ENCODE measurements at regions not wholly inside any gene's neighbourhood (a gene's known extent, or its start where the extent isn't known, plus 50 kb on each side); places are given as distances from the start of the nearest gene placed in this dataset.

DNA sequence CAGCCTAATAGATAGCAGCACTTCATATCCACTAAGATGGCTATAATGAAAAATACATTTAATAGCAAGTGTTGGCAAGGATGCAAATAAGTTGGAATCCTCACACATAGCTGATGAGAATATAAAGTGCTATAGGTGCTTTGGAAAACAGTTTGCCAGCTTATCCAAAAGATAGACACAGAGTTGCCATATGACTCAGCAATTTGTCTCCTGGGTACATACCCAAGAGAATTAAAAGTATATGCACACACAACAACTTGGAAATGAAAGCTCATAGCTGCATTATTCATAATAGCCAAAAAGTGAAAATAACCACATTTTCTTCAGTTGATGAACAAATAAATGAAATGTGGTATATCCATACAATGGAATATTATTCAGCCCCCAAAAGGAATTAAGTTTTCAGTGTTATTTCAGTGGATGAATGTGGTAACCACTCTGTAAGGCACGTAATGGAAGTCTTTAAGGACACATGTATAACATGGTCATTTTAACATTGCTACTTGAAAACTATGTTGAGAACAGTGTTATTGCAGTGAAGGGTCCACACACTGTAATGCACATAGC lies 320.9 kb upstream of the ADGRL3 start:
- no peak for DNase-seq (ENCODE audit: low spot score in 2 of 2)
- WGBS, 2 donors = 76 to 100% methylated on average over 1 of the region's 1 CpG
- intact Hi-C loops (cut with DNase I; ENCODE audit: low total_unique reads) = no loop called here
- H3K4me3 ChIP-seq (ENCODE audit: low read depth, poor library complexity, severe bottlenecking) = no peak overlapping the region
- no peak for TF ChIP-seq POLR2A (IDR thresholded peaks at IDR 0.05)
- TF ChIP-seq, protein P1, sequence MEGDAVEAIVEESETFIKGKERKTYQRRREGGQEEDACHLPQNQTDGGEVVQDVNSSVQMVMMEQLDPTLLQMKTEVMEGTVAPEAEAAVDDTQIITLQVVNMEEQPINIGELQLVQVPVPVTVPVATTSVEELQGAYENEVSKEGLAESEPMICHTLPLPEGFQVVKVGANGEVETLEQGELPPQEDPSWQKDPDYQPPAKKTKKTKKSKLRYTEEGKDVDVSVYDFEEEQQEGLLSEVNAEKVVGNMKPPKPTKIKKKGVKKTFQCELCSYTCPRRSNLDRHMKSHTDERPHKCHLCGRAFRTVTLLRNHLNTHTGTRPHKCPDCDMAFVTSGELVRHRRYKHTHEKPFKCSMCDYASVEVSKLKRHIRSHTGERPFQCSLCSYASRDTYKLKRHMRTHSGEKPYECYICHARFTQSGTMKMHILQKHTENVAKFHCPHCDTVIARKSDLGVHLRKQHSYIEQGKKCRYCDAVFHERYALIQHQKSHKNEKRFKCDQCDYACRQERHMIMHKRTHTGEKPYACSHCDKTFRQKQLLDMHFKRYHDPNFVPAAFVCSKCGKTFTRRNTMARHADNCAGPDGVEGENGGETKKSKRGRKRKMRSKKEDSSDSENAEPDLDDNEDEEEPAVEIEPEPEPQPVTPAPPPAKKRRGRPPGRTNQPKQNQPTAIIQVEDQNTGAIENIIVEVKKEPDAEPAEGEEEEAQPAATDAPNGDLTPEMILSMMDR (IDR thresholded peaks at IDR 0.05) = no peak

DNA sequence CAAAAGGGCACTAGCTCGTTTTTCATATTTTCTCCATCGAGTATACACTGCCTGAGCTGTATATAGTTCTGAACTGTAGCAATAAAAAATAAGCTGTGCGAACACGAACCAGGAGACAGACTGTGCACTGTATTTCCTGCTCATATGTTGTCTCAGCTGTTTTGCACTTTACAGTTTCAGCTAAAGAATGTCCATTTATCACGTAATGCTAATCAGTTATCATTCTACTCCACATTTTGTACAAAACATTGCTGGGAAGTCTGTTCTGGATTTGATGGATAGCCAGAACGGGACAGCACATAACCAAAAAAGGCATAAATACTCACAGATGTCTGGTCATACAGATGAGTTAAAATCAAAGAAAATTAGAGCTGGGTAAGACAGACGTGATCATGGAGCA lies 315.5 kb upstream of the ADGRL3 start:
- no peak for DNase-seq (ENCODE audit: low spot score in 2 of 2)
- intact Hi-C loops (cut with DNase I; ENCODE audit: low total_unique reads) = no loop called here
- 19 to 34% methylated on average over 7 of the region's 7 CpGs for WGBS, 2 donors
- H3K4me3 ChIP-seq (ENCODE audit: low read depth, poor library complexity, severe bottlenecking) = no peak overlapping the region
- no peak for TF ChIP-seq POLR2A (IDR thresholded peaks at IDR 0.05)
- TF ChIP-seq, protein P1 (IDR thresholded peaks at IDR 0.05) = no peak

DNA sequence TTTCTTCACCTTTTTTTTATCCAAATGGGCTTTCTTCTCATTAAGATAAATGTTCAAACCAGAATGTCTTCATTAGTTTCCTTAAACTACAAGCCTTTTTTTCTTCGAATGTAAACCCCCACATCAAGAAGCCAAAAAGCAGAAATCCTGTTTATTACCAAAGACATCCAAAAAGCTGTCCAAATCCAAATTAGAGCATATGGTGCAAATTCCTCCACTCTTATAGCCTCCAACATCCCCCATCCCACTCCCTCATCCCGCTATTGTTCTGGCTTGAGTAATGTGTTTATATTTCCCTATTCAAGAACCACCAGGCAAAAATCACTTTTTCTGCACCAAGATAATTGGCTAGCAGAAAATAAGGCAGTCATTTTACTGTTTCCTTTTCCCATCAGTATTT lies 315.1 kb upstream of the ADGRL3 start:
- TF ChIP-seq, protein P1 (IDR thresholded peaks at IDR 0.05) = no peak
- no peak overlapping the region for H3K4me3 ChIP-seq (ENCODE audit: low read depth, poor library complexity, severe bottlenecking)
- WGBS, 2 donors = 47 to 53% methylated on average over 2 of the region's 2 CpGs
- intact Hi-C loops (cut with DNase I; ENCODE audit: low total_unique reads) = no loop called here
- no peak for DNase-seq (ENCODE audit: low spot score in 2 of 2)

DNA sequence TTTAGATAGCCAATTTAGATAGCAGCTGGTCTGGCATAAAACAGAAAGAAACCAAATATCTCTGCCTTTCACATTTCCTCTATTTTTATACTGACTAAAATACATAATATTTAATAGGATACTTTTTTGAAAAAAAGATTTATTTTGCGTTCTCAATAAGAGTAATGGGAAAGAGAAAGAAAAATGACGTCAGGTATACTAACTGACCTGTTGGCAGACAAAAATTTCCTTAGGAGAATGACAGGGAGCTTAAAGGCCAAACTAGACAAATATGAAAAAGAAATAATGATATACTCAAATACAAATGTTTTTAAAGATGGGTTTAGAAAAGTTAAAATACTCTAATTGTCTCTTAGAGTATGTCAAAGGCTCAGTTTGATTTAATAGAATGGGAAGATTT lies 309.4 kb upstream of the ADGRL3 start:
- WGBS, 2 donors = 82 to 83% methylated on average over 2 of the region's 2 CpGs

DNA sequence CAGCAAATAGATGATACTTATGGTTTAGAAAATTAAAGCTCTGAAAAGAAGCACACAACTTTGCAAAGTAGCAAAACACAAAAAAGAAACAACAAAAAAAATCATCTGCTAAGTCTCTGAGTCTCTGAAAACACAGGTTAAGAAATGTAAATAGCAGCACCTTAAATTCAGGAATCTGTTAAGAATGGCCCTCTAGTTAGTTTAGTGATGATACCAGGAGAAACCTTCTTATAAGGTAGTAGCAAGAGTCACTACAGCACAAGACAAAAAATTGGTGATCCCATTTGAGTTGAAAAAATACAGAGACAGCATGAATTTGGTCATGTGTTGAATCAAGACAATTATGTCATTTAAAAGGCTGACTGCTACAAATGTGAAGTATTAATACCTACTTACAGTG lies 308.2 kb upstream of the ADGRL3 start:
- no peak for DNase-seq (ENCODE audit: low spot score in 2 of 2)
- no peak overlapping the region for H3K4me3 ChIP-seq (ENCODE audit: low read depth, poor library complexity, severe bottlenecking)
- TF ChIP-seq, protein P1 (IDR thresholded peaks at IDR 0.05) = no peak
- no peak for TF ChIP-seq POLR2A (IDR thresholded peaks at IDR 0.05)
- intact Hi-C loops (cut with DNase I; ENCODE audit: low total_unique reads) = no loop called here

More for the DNA sequence above, 309.4 kb upstream of the ADGRL3 start:
- no peak for DNase-seq (ENCODE audit: low spot score in 2 of 2)
- H3K4me3 ChIP-seq (ENCODE audit: low read depth, poor library complexity, severe bottlenecking) = no peak overlapping the region
- TF ChIP-seq POLR2A (IDR thresholded peaks at IDR 0.05) = no peak
- TF ChIP-seq, protein P1 (IDR thresholded peaks at IDR 0.05) = no peak
- intact Hi-C loops (cut with DNase I; ENCODE audit: low total_unique reads) = no loop called here

DNA sequence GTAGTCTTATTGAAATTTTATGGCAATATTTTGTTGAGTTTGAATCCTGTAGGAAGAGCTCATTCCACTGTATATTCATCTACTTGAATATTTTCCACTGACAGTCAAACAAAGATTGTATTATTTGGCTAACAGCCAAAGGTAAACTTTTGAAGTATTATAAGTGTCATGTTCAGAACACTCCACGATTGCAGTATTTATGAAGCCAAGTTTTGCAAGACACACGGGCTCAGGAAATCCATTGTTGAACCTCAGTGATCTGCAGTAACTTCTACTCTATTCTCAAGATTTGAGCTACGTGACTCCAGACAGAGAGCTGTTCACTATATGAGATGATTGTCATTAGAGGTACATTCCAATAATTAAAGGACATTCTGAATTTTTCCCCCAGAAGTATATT lies 302.7 kb upstream of the ADGRL3 start:
- H3K4me3 ChIP-seq (ENCODE audit: low read depth, poor library complexity, severe bottlenecking) = no peak overlapping the region
- no peak for TF ChIP-seq POLR2A (IDR thresholded peaks at IDR 0.05)
- TF ChIP-seq, protein P1 (IDR thresholded peaks at IDR 0.05) = no peak
- 28 to 37% methylated on average over 3 of the region's 3 CpGs for WGBS, 2 donors
- DNase-seq (ENCODE audit: low spot score in 2 of 2) = no peak
- intact Hi-C loops (cut with DNase I; ENCODE audit: low total_unique reads) = no loop called here

Data from lower leg skin (tissue), 4 donors.